ENCODE measurements at regions not wholly inside any gene's neighbourhood (a gene's known extent, or its start where the extent isn't known, plus 50 kb on each side); places are given as distances from the start of the nearest gene placed in this dataset.

DNA sequence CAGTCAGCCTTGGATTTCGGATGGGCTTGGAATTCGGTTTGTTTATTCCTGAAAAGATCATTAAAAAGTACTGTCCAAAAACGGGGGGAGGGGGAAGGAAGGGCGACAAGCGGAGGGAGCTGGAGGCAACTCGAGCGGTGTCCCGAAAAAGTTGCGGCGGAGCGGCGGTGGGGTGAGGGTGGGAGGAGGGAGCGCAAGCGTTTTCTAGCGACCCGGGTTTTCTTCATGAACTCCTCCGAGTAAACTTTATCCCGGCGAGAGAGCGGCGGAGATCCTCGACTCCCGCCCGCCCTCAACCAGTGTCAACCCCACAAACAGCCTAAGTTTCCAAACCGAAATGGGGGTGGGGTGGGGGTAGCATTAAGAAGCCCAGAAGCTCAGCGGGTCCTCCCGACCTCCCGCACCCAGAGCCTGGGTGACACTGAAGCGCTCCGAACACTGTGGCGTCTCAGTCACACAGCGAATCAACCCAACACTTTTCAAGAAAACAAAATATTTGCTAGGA is 133.0 kb upstream of the C11orf58 start:
- TF ChIP-seq, protein P1, sequence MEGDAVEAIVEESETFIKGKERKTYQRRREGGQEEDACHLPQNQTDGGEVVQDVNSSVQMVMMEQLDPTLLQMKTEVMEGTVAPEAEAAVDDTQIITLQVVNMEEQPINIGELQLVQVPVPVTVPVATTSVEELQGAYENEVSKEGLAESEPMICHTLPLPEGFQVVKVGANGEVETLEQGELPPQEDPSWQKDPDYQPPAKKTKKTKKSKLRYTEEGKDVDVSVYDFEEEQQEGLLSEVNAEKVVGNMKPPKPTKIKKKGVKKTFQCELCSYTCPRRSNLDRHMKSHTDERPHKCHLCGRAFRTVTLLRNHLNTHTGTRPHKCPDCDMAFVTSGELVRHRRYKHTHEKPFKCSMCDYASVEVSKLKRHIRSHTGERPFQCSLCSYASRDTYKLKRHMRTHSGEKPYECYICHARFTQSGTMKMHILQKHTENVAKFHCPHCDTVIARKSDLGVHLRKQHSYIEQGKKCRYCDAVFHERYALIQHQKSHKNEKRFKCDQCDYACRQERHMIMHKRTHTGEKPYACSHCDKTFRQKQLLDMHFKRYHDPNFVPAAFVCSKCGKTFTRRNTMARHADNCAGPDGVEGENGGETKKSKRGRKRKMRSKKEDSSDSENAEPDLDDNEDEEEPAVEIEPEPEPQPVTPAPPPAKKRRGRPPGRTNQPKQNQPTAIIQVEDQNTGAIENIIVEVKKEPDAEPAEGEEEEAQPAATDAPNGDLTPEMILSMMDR (IDR thresholded peaks at IDR 0.05; ENCODE audit: insufficient read depth, missing control alignments), result no peak
- DNase-seq (ENCODE audit: insufficient read length, low spot score) (no peak), FAIRE-seq (no peak)

GRCh38 chr11:16604794-16605388 is 133.6 kb upstream of the C11orf58 start:
- TF ChIP-seq, protein P1 (IDR thresholded peaks at IDR 0.05; ENCODE audit: insufficient read depth, missing control alignments), result no peak
- FAIRE-seq (no peak), DNase-seq (ENCODE audit: insufficient read length, low spot score) (no peak)

GRCh38 chr11:16603890-16604793 is 134.3 kb upstream of the C11orf58 start:
- no peak for FAIRE-seq
- TF ChIP-seq, protein P1 (IDR thresholded peaks at IDR 0.05; ENCODE audit: insufficient read depth, missing control alignments), result no peak
- no peak for DNase-seq (ENCODE audit: insufficient read length, low spot score)

DNA sequence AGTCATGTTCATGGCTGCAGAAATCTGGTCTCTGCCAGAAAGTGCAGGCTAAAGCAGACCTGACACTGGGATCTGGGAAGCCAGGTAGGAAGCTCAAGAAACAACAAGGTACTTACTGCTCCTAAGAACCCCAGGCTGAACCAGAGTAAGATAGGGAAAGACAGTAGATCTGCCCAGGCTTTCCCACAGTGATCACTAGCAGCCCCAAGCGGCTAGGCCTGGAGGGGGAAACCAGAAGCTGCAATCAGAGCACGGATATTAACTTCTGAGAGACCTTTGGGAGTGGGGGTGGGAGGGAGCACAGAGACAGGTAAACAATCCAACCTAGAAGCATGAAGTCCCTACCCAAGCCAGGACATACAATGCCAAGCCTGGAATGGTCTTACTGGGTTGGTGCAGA is 135.2 kb upstream of the C11orf58 start:
- TF ChIP-seq, protein P1 (IDR thresholded peaks at IDR 0.05; ENCODE audit: insufficient read depth, missing control alignments), result no peak
- FAIRE-seq (no peak), DNase-seq (ENCODE audit: insufficient read length, low spot score) (no peak)

GRCh38 chr11:16598906-16599305 is 139.5 kb upstream of the C11orf58 start:
- TF ChIP-seq, protein P1 (IDR thresholded peaks at IDR 0.05; ENCODE audit: insufficient read depth, missing control alignments), result no peak
- FAIRE-seq (no peak), DNase-seq (ENCODE audit: insufficient read length, low spot score) (no peak)

DNA sequence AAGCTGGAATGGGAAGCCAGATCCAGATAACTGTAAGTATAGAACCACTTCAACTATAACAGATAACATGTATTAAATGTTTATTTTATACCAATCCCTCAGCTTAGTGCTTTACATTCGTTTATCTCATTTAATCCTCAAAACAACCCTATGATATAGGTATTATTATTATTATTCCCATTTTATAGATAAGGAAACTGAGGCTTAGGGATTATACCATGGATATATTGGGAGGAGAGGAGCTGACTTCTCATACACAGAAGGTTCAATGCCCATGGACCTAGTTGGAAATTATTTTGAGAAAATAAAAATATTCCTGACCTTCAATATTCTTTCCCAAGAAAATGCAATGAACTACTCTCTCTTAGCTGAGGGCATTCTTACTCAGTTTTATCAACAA is 140.4 kb upstream of the C11orf58 start:
- DNase-seq (ENCODE audit: insufficient read length, low spot score) (no peak), FAIRE-seq (no peak)
- TF ChIP-seq, protein P1 (IDR thresholded peaks at IDR 0.05; ENCODE audit: insufficient read depth, missing control alignments), result no peak

GRCh38 chr11:16596231-16596630 is 142.2 kb upstream of the C11orf58 start:
- TF ChIP-seq, protein P1 (IDR thresholded peaks at IDR 0.05; ENCODE audit: insufficient read depth, missing control alignments), result no peak
- no peak for FAIRE-seq
- no peak for DNase-seq (ENCODE audit: insufficient read length, low spot score)

Data from D721Med (cell line).